ENCODE measurements at regions not wholly inside any gene's neighbourhood (a gene's known extent, or its start where the extent isn't known, plus 50 kb on each side); places are given as distances from the start of the nearest gene placed in this dataset.
"Not testable (repeated sequence)": the region's sequence is repeated elsewhere in the genome, so short reads cannot be mapped to it uniquely, and the experiment has no call there.

- H3K36me3 ChIP-seq (replicated peaks; ENCODE audit: low read depth, low read length): no peaks in the 10 kb centered on the region
- H3K9ac ChIP-seq (ENCODE audit: low read length): no peak overlapping the region
- H3K27ac ChIP-seq (ENCODE audit: low read length): no peak overlapping the region
- H3K4me3 ChIP-seq (ENCODE audit: low read length): no peak overlapping the region
- H3K27me3 ChIP-seq (ENCODE audit: low read depth, low read length): no peaks in the 10 kb centered on the region
- H2AFZ ChIP-seq (ENCODE audit: low read depth, low read length): no peak overlapping the region
- H3K9me3 ChIP-seq (ENCODE audit: insufficient read depth, low read length): no peaks in the 10 kb centered on the region
- no peaks in the 10 kb centered on the region for H4K20me1 ChIP-seq (ENCODE audit: insufficient read depth, low read length)
- TF ChIP-seq CTCF (IDR thresholded peaks at IDR 0.05; ENCODE audit: low read depth, low read length) (no peak), EZH2phosphoT487 (IDR thresholded peaks at IDR 0.05; ENCODE audit: low read depth) (no peak)
- H3K4me1 ChIP-seq (ENCODE audit: low read length): no peaks in the 10 kb centered on the region
- H3K79me2 ChIP-seq (ENCODE audit: low read length): no peaks in the 10 kb centered on the region
- no peak overlapping the region for H3K4me2 ChIP-seq (ENCODE audit: low read length)
Observed at GRCh38 chr5:117733051-117733450, 1158.4 kb upstream of the SEMA6A start.

- no peak overlapping the region for H2AFZ ChIP-seq (ENCODE audit: low read depth, low read length)
- H3K27me3 ChIP-seq (ENCODE audit: low read depth, low read length): no peaks in the 10 kb centered on the region
- TF ChIP-seq EZH2phosphoT487 (IDR thresholded peaks at IDR 0.05; ENCODE audit: low read depth) (no peak), CTCF (IDR thresholded peaks at IDR 0.05; ENCODE audit: low read depth, low read length) (no peak)
- H3K9me3 ChIP-seq (ENCODE audit: insufficient read depth, low read length): no peaks in the 10 kb centered on the region
- no peak overlapping the region for H3K9ac ChIP-seq (ENCODE audit: low read length)
- no peaks in the 10 kb centered on the region for H3K4me1 ChIP-seq (ENCODE audit: low read length)
- H4K20me1 ChIP-seq (ENCODE audit: insufficient read depth, low read length): no peaks in the 10 kb centered on the region
- no peaks in the 10 kb centered on the region for H3K36me3 ChIP-seq (replicated peaks; ENCODE audit: low read depth, low read length)
- no peak overlapping the region for H3K4me3 ChIP-seq (ENCODE audit: low read length)
- no peaks in the 10 kb centered on the region for H3K79me2 ChIP-seq (ENCODE audit: low read length)
- H3K27ac ChIP-seq (ENCODE audit: low read length): no peak overlapping the region
- no peak overlapping the region for H3K4me2 ChIP-seq (ENCODE audit: low read length)
Observed at GRCh38 chr5:117732264-117732663, 1157.6 kb upstream of the SEMA6A start.

GRCh38 chr5:117731446-117731845 is 1156.8 kb upstream of the SEMA6A start:
- TF ChIP-seq EZH2phosphoT487 (IDR thresholded peaks at IDR 0.05; ENCODE audit: low read depth): no peak
- TF ChIP-seq CTCF (IDR thresholded peaks at IDR 0.05; ENCODE audit: low read depth, low read length): no peak
- H3K4me2 ChIP-seq (ENCODE audit: low read length): no peak overlapping the region
- no peak overlapping the region for H2AFZ ChIP-seq (ENCODE audit: low read depth, low read length)
- no peaks in the 10 kb centered on the region for H3K4me1 ChIP-seq (ENCODE audit: low read length)
- H3K9ac ChIP-seq (ENCODE audit: low read length): no peak overlapping the region
- H3K27ac ChIP-seq (ENCODE audit: low read length): no peak overlapping the region
- H3K36me3 ChIP-seq (replicated peaks; ENCODE audit: low read depth, low read length): no peaks in the 10 kb centered on the region
- H3K9me3 ChIP-seq (ENCODE audit: insufficient read depth, low read length): no peaks in the 10 kb centered on the region
- no peaks in the 10 kb centered on the region for H4K20me1 ChIP-seq (ENCODE audit: insufficient read depth, low read length)
- no peaks in the 10 kb centered on the region for H3K27me3 ChIP-seq (ENCODE audit: low read depth, low read length)
- no peak overlapping the region for H3K4me3 ChIP-seq (ENCODE audit: low read length)
- no peaks in the 10 kb centered on the region for H3K79me2 ChIP-seq (ENCODE audit: low read length)

- not testable (repeated sequence) for H3K9ac ChIP-seq (ENCODE audit: low read length); H3K4me1 ChIP-seq (ENCODE audit: low read length); H2AFZ ChIP-seq (ENCODE audit: low read depth, low read length); H3K4me3 ChIP-seq (ENCODE audit: low read length); H3K36me3 ChIP-seq (replicated peaks; ENCODE audit: low read depth, low read length); H4K20me1 ChIP-seq (ENCODE audit: insufficient read depth, low read length); H3K79me2 ChIP-seq (ENCODE audit: low read length); H3K27me3 ChIP-seq (ENCODE audit: low read depth, low read length); H3K27ac ChIP-seq (ENCODE audit: low read length); H3K9me3 ChIP-seq (ENCODE audit: insufficient read depth, low read length); H3K4me2 ChIP-seq (ENCODE audit: low read length)
Observed at GRCh38 chr5:117720784-117721183, 1146.2 kb upstream of the SEMA6A start.

- no peak overlapping the region for H3K9ac ChIP-seq (ENCODE audit: low read length)
- H3K27ac ChIP-seq (ENCODE audit: low read length): no peak overlapping the region
- H3K36me3 ChIP-seq (replicated peaks; ENCODE audit: low read depth, low read length): no peaks in the 10 kb centered on the region
- no peak overlapping the region for H3K4me2 ChIP-seq (ENCODE audit: low read length)
- no peaks in the 10 kb centered on the region for H3K9me3 ChIP-seq (ENCODE audit: insufficient read depth, low read length)
- no peaks in the 10 kb centered on the region for H3K27me3 ChIP-seq (ENCODE audit: low read depth, low read length)
- no peaks in the 10 kb centered on the region for H3K79me2 ChIP-seq (ENCODE audit: low read length)
- H3K4me1 ChIP-seq (ENCODE audit: low read length): no peaks in the 10 kb centered on the region
- no peak overlapping the region for H2AFZ ChIP-seq (ENCODE audit: low read depth, low read length)
- no peak for TF ChIP-seq EZH2phosphoT487 (IDR thresholded peaks at IDR 0.05; ENCODE audit: low read depth)
- no peak for TF ChIP-seq CTCF (IDR thresholded peaks at IDR 0.05; ENCODE audit: low read depth, low read length)
- H4K20me1 ChIP-seq (ENCODE audit: insufficient read depth, low read length): no peaks in the 10 kb centered on the region
- no peak overlapping the region for H3K4me3 ChIP-seq (ENCODE audit: low read length)
Observed at GRCh38 chr5:117719413-117719812, 1144.8 kb upstream of the SEMA6A start.

All from OCI-LY3 (cell line).